ENCODE measurements at regions not wholly inside any gene's neighbourhood (a gene's known extent, or its start where the extent isn't known, plus 50 kb on each side); places are given as distances from the start of the nearest gene placed in this dataset.

DNA sequence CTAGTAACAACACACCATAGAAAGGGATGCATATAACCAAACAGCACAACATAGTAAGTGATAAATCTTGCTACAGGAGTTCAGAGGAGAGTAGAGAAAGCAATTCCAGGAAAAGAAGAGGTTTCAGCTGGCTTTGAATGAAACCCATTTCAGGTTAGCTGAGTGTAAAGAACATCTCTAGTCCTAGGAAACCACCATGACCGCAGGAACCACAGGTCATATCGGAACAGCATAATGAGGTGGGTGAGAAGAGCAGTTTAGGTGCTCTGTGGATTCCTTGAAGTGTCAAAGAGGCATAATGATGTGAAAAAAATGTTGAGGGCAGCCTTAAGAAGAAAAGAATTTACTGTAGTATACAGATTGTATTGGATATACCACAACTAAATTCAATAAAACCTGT lies 507.5 kb downstream of the MTRR start:
- TF ChIP-seq, protein P1, sequence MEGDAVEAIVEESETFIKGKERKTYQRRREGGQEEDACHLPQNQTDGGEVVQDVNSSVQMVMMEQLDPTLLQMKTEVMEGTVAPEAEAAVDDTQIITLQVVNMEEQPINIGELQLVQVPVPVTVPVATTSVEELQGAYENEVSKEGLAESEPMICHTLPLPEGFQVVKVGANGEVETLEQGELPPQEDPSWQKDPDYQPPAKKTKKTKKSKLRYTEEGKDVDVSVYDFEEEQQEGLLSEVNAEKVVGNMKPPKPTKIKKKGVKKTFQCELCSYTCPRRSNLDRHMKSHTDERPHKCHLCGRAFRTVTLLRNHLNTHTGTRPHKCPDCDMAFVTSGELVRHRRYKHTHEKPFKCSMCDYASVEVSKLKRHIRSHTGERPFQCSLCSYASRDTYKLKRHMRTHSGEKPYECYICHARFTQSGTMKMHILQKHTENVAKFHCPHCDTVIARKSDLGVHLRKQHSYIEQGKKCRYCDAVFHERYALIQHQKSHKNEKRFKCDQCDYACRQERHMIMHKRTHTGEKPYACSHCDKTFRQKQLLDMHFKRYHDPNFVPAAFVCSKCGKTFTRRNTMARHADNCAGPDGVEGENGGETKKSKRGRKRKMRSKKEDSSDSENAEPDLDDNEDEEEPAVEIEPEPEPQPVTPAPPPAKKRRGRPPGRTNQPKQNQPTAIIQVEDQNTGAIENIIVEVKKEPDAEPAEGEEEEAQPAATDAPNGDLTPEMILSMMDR (conservative IDR thresholded peaks at IDR 0.05; ENCODE audit: low read length) = no peak
- TF ChIP-seq EZH2phosphoT487 (IDR thresholded peaks at IDR 0.05; ENCODE audit: borderline replicate concordance, low read depth, low read length) = no peak
